ENCODE measurements at regions not wholly inside any gene's neighbourhood (a gene's known extent, or its start where the extent isn't known, plus 50 kb on each side); places are given as distances from the start of the nearest gene placed in this dataset.
"Not testable (repeated sequence)": the region's sequence is repeated elsewhere in the genome, so short reads cannot be mapped to it uniquely, and the experiment has no call there.

DNA sequence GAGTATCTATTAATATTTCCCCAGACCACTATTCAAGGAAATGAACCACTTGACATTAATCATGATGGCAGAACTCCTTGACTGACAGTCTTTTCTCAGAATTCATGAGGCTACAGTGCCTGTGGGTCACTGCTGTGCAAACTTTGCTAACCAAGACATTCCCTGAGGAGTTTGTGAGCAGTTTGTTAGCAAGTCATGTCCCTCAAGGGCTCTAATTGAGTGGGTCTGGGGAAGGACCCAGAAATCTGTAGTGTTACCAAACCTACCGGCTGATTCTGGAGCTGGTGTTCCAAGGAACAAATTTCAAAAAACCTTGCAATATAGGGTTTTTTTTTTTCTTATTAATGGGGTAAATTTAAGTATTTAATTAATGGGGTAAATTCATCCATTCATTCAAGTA lies 103.2 kb upstream of the VANGL1 start:
- DNase-seq (ENCODE audit: low spot score) = no peak
- Histone ChIP-seq H3K4me3 (no peak overlapping the region), H3K27ac (no peak overlapping the region)
- TF ChIP-seq, protein P1, sequence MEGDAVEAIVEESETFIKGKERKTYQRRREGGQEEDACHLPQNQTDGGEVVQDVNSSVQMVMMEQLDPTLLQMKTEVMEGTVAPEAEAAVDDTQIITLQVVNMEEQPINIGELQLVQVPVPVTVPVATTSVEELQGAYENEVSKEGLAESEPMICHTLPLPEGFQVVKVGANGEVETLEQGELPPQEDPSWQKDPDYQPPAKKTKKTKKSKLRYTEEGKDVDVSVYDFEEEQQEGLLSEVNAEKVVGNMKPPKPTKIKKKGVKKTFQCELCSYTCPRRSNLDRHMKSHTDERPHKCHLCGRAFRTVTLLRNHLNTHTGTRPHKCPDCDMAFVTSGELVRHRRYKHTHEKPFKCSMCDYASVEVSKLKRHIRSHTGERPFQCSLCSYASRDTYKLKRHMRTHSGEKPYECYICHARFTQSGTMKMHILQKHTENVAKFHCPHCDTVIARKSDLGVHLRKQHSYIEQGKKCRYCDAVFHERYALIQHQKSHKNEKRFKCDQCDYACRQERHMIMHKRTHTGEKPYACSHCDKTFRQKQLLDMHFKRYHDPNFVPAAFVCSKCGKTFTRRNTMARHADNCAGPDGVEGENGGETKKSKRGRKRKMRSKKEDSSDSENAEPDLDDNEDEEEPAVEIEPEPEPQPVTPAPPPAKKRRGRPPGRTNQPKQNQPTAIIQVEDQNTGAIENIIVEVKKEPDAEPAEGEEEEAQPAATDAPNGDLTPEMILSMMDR (IDR thresholded peaks at IDR 0.05) = no peak

DNA sequence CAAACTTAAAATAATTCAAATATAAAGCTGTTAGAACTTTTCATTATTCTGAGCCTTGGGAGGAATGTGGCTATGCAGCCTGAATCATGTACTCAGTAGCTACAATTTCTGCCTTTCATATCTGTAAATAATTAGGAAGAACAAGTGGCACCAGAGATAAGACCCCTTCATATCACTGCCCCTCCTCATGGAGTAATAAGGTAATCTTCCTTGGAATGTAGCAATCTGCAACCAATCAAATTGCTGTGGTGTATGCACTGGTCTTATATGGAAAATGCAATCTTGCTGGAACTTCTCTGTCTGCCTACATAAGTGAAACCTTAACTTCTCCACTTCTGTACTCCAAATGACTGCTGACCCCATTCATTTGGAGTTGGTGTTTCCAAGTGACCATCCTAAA lies 104.4 kb upstream of the VANGL1 start:
- TF ChIP-seq, protein P1 (IDR thresholded peaks at IDR 0.05) = no peak
- no peak for DNase-seq (ENCODE audit: low spot score)
- Histone ChIP-seq H3K27ac (no peak overlapping the region), H3K4me3 (no peak overlapping the region)

DNA sequence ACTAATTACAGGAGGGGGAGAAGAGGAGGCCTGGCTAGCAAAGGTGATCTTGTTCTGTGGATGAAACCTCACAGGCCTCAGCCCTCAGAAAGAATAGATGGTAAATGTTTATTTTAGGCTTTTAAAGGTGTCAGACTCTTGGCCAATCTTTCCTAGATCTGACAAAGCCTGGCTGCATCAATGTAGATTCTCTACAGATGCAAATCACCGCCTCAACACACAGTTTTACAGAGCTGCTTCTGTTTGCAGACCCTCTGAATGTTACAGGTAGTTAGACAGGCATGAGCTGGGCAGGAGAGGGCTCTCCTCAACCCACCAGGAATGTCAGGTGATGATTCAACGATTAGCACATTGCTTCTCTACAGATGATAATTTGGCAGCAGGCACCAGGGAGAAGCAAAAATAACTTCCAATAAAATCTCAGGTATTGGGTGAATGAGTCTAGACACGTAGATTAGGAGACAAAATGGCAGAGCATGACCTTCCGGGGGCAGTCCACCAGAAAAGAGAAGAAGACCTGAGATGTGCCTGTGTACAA lies 105.4 kb upstream of the VANGL1 start:
- Histone ChIP-seq H3K27ac (no peak overlapping the region), H3K4me3 (no peak overlapping the region)
- TF ChIP-seq, protein P1 (IDR thresholded peaks at IDR 0.05) = no peak
- no peak for DNase-seq (ENCODE audit: low spot score)

DNA sequence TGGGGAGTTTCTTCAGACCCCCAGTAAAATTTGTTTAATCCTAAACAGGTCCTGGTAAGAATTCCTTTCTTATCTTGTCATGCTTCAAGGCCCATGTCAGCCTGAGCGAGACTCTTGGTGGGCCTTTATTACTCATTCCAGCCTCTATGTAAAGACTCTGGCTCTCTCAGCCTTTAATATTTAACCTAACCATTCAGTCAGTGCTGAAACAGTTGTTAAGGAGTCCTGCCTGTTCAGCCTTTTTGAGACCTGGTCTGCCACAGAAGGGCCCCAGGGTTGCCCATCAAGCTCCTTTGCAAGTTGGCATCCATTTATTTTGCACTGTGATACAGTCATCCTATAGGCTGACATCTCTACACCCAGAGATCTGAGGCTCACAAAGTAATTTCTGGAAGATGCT lies 107.7 kb upstream of the VANGL1 start:
- TF ChIP-seq, protein P1 (IDR thresholded peaks at IDR 0.05) = no peak
- no peak overlapping the region for H3K27ac ChIP-seq
- H3K4me3 ChIP-seq = no peak overlapping the region
- no peak for DNase-seq (ENCODE audit: low spot score)

DNA sequence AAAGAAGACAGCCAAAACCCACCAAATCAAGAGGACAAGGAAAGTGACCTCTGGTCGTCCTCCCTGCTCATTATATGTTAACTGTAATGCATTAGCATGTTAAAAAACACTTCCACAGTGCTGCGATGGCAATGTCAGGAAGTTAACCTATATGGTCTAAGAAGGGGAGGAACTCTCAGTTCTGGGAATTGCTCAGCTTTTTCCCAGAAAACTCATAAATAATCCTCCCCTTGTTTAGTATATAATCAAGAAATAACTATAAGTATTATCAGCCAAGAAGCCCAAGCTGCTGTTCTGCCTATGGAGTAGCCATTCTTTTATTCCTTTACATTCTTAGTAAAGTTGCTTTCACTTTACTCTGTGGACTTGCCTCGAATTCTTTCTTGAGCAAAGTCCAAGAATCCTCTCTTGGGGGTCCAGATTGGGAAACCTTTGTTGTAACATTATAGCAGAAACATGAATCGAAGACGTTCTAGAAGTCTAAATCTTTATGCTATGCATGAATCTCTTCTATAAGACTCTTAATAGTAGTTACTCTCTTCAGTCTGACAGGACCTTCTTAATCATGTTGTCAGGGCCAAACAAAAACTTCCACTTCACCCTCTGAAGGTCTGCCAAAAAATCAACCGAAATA lies 110.0 kb upstream of the VANGL1 start:
- no peak overlapping the region for H3K27ac ChIP-seq
- H3K4me3 ChIP-seq = no peak overlapping the region
- TF ChIP-seq, protein P1 (IDR thresholded peaks at IDR 0.05) = no peak
- DNase-seq (ENCODE audit: low spot score) = no peak

DNA sequence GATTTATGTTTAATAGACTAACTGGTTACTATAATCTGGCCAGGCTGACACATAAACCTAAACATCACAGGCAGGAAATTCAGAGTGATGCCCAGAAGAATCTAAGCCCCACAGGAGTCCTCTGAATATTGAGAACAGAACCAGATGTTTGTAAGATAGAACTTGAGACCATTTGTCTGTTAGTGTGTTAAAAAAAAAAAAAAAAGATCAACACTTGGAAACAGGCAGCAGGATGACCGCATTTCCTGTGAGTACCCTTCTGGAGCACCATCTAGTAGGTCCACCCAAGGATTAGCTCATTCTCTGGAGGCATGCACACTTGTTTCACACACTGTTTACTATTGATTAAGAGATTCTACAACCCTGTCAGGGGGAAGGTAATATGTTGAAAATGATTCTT lies 111.4 kb upstream of the VANGL1 start:
- DNase-seq (ENCODE audit: low spot score) = no peak
- H3K27ac ChIP-seq = no peak overlapping the region
- H3K4me3 ChIP-seq = no peak overlapping the region
- TF ChIP-seq, protein P1 (IDR thresholded peaks at IDR 0.05) = no peak

DNA sequence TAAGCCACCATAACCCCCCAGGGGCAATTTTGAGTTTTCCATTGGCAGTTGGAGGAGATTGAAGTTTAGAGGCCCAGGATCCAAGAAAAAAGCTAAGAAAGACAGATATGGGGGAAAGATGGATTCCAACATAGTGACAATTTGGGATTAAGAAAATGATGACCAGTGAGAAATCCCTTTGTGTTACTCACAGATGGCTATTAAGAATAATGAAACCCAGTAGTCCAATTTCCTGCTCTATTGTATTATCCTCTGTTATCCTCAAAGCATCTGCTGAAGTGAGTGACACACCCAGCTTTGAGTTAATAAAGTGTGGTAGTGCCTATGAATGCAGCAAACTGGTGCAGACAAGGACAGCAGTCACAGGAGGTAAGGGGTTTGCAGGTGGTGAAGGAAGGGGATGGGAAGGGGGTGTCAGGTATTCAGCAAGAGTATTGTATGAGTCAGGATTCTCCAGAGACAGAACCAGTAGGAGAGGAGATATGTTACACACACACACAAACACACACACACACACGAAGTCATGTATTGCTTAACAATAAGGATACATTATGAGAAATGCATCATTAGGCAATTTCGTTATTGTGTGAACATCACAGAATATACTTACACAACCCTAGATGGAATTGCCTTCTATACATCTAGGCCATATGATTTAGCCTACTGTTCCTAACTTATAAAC lies 112.4 kb upstream of the VANGL1 start:
- no peak overlapping the region for H3K27ac ChIP-seq
- TF ChIP-seq, protein P1 (IDR thresholded peaks at IDR 0.05) = no peak
- no peak for DNase-seq (ENCODE audit: low spot score)
- H3K4me3 ChIP-seq = no peak overlapping the region

DNA sequence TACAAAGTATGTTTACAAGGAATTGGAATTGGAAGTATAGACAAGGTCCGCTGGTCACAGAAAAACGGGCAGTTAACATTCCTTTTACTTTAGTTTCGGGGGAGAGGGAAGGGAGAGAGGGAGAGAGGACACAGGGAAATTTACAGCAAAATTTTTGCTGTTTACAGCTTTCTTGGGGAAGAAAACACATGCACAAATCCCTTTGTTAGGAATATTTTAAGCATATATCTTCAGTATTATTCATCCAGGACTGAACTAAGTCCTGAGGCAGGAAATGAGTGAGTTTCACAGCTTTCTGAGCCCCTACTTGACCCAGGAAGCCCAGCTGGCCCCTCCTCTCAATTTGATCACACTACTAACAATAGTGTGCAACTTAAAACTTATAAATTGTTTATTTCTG lies 113.4 kb upstream of the VANGL1 start:
- not testable (repeated sequence) for H3K27ac ChIP-seq; DNase-seq (ENCODE audit: low spot score); H3K4me3 ChIP-seq

Measured in coronary artery (tissue), 2 donors.